Esophagus squamous epithelium (tissue), 5 donors: ENCODE measurements at regions not wholly inside any gene's neighbourhood (a gene's known extent, or its start where the extent isn't known, plus 50 kb on each side); places are given as distances from the start of the nearest gene placed in this dataset.
"Not testable (repeated sequence)": the region's sequence is repeated elsewhere in the genome, so short reads cannot be mapped to it uniquely, and the experiment has no call there.

Experiments
- DNase-seq: peaks from one replicate; lab custom pipeline; 2025; lab: John Stamatoyannopoulos, UW
- H3K27ac ChIP-seq, 4 donors: fragments of 200-600 bp; sonication (generic); one replicate each; pipeline ENCODE4 v1.5.1; 2016 to 2019; ENCODE audit warnings: mild to moderate bottlenecking in 1 of 4
- H3K27me3 ChIP-seq, 4 donors: fragments of 200-600 bp; sonication (generic); 1 replicate in 3 of 4; 2 replicates in 1 of 4; pipeline versions ENCODE4 v1.5.1 to v1.6.0; 2017 to 2021; ENCODE audit warnings: antibody characterized with exemption in 1 of 4
- H3K36me3 ChIP-seq, 3 donors: fragments of 200-600 bp; sonication (generic); one replicate each; pipeline ENCODE4 v1.5.1; 2016 to 2019
- H3K4me1 ChIP-seq, 3 donors: fragments of 200-600 bp; sonication (generic); one replicate each; pipeline ENCODE4 v1.5.1; 2017 to 2019
- H3K4me3 ChIP-seq, 4 donors: fragments of 200-600 bp; sonication (generic); 1 replicate in 3 of 4; 2 replicates in 1 of 4; pipeline ENCODE4 v1.5.1; 2016 to 2019; ENCODE audit warnings: mild to moderate bottlenecking in 2 of 4, moderate library complexity in 1 of 4
- H3K9me3 ChIP-seq, 3 donors: fragments of 200-600 bp; sonication (generic); one replicate each; pipeline ENCODE4 v1.5.1; 2016 to 2019
- POLR2A ChIP-seq, 4 donors: fragments of 450-650 bp; IDR thresholded peaks; one replicate each; pipeline ENCODE4 v1.6.1; 2017; ENCODE audit warnings: antibody characterized with exemption in 4 of 4, mild to moderate bottlenecking in 4 of 4, moderate library complexity in 3 of 4
- WGBS, 2 donors: methylation state at CpG; one replicate each; pipeline ENCODE4 v1.1.5; 2018; 5-methylcytosine and 5-hydroxymethylcytosine counted together
- intact Hi-C: fragments of 100-400 bp; cut with DNase I; formaldehyde crosslinking; loops from one replicate; pipeline ENCODE4 v1.15.0; 2022
- TF ChIP-seq, protein P1 (sequence below), 6 experiments: fragments of 450-650 bp in 4 of 6; fragments of 200-600 bp in 2 of 6; sonication (generic) in 2 of 6; IDR thresholded peaks; one replicate each; pipeline ENCODE4 v1.5.1; 2016 to 2019; ENCODE audit warnings: antibody characterized with exemption in 6 of 6, mild to moderate bottlenecking in 4 of 6, moderate library complexity in 4 of 6
- donor health status: DM: yes; HTN: yes; CAD: no.

GRCh38 chr4:94141001-94141400, 66.7 kb upstream of the SMARCAD1 start:
- no peak for TF ChIP-seq POLR2A (IDR thresholded peaks at IDR 0.05)
- TF ChIP-seq, protein P1, sequence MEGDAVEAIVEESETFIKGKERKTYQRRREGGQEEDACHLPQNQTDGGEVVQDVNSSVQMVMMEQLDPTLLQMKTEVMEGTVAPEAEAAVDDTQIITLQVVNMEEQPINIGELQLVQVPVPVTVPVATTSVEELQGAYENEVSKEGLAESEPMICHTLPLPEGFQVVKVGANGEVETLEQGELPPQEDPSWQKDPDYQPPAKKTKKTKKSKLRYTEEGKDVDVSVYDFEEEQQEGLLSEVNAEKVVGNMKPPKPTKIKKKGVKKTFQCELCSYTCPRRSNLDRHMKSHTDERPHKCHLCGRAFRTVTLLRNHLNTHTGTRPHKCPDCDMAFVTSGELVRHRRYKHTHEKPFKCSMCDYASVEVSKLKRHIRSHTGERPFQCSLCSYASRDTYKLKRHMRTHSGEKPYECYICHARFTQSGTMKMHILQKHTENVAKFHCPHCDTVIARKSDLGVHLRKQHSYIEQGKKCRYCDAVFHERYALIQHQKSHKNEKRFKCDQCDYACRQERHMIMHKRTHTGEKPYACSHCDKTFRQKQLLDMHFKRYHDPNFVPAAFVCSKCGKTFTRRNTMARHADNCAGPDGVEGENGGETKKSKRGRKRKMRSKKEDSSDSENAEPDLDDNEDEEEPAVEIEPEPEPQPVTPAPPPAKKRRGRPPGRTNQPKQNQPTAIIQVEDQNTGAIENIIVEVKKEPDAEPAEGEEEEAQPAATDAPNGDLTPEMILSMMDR (IDR thresholded peaks at IDR 0.05): no peak
- no peaks in the 10 kb centered on the region for H3K27me3 ChIP-seq

DNA sequence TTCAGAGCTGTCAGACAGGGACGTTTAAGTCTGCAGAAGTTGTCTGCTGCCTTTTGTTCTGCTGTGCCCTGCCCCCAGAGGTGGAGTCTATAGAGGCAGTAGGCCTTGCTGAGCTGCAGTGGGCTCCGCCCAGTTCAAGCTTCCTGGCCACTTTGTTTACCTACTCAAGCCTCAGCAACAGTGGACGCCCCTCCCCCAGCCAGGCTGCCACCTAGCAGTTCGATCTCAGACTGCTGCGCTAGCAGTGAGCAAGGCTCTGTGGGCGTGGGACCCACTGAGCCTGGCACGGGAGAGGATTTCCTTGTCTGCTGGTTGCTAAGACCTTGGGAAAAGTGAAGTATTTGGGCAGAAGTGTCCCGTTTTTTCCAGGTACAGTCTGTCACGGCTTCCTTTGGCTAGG, 59.6 kb upstream of the SMARCAD1 start:
- H3K4me3 ChIP-seq, H3K9me3 ChIP-seq, H3K4me1 ChIP-seq, H3K27me3 ChIP-seq, H3K27ac ChIP-seq, intact Hi-C loops, DNase-seq, H3K36me3 ChIP-seq: not testable (repeated sequence)
- WGBS, 2 donors: 50 to 80% methylated on average over 1 to 2 of the region's 9 CpGs

More at GRCh38 chr4:94141001-94141400, 66.7 kb upstream of the SMARCAD1 start:
- 67 to 96% methylated on average over 2 of the region's 2 CpGs for WGBS, 2 donors
- Histone ChIP-seq H3K4me3 (no peak overlapping the region), H3K9me3 (no peaks in the 10 kb centered on the region), H3K27ac (no peak overlapping the region), H3K4me1 (no peaks in the 10 kb centered on the region), H3K36me3 (no peaks in the 10 kb centered on the region)
- DNase-seq: no peak
- intact Hi-C loops: no loop called here

GRCh38 chr4:94152466-94152865, 55.2 kb upstream of the SMARCAD1 start:
- no peak overlapping the region for H3K4me3 ChIP-seq
- no peaks in the 10 kb centered on the region for H3K27me3 ChIP-seq
- no peak for DNase-seq
- peaks cover 0 to 7% (median 0%) of the 10 kb centered on the region in 3 donors for H3K4me1 ChIP-seq
- intact Hi-C loops: no loop called here
- no peak overlapping the region for H3K27ac ChIP-seq
- H3K36me3 ChIP-seq: no peaks in the 10 kb centered on the region
- H3K9me3 ChIP-seq: no peaks in the 10 kb centered on the region
- TF ChIP-seq POLR2A (IDR thresholded peaks at IDR 0.05): no peak
- TF ChIP-seq, protein P1 (IDR thresholded peaks at IDR 0.05): no peak

DNA sequence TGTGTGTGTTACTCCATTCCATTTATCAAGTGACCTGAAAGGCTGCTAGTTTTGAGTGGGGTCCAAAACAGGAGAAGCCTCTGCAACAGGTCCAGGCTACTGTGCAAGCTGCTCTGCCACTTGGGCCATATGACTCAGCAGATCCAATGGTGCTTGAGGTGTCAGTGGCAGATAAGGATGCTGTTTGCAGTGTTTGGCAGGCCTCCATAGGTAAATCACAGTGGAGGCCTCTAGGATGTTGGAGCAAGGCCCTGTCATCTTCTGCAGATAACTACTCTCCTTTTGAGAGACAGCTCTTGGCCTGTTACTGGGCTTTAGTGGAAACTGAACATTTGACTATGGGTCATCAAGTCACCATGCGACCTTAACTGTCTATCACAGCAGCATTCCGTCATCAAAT, 52.3 kb upstream of the SMARCAD1 start:
- intact Hi-C loops, DNase-seq: not testable (repeated sequence)
- 48% methylated on average over 2 of the region's 2 CpGs; no CpG with 5 or more reads in 1 of the 2 donors for WGBS, 2 donors

GRCh38 chr4:94156826-94157225, 50.8 kb upstream of the SMARCAD1 start:
- no peaks in the 10 kb centered on the region for H3K4me1 ChIP-seq
- H3K36me3 ChIP-seq: no peaks in the 10 kb centered on the region
- H3K9me3 ChIP-seq: no peaks in the 10 kb centered on the region
- no peaks in the 10 kb centered on the region for H3K27me3 ChIP-seq
- 83 to 88% methylated on average over 3 to 5 of the region's 5 CpGs for WGBS, 2 donors
- no peak for TF ChIP-seq POLR2A (IDR thresholded peaks at IDR 0.05)
- TF ChIP-seq, protein P1 (IDR thresholded peaks at IDR 0.05): no peak
- intact Hi-C loops: no loop called here
- H3K27ac ChIP-seq: no peak overlapping the region
- no peak overlapping the region for H3K4me3 ChIP-seq
- no peak for DNase-seq

More for the DNA sequence above, 52.3 kb upstream of the SMARCAD1 start:
- H3K27ac ChIP-seq, H3K9me3 ChIP-seq, H3K4me1 ChIP-seq, H3K36me3 ChIP-seq, H3K4me3 ChIP-seq, H3K27me3 ChIP-seq: not testable (repeated sequence)
